ENCODE measurements at regions not wholly inside any gene's neighbourhood (a gene's known extent, or its start where the extent isn't known, plus 50 kb on each side); places are given as distances from the start of the nearest gene placed in this dataset.

GRCh38 chr17:74042744-74043486, 160.6 kb upstream of the RPL38 start:
- no peaks in the 10 kb centered on the region for H3K9me3 ChIP-seq (replicated peaks; ENCODE audit: control insufficient read depth, insufficient read depth, low read depth, low read length)
- peaks cover 2 to 38% of the 10 kb centered on the region in 2 experiments; a peak in 4 of 5 replicates for H3K27me3 ChIP-seq (ENCODE audit: control insufficient read depth in 2 of 2, insufficient read depth in 2 of 2, low read length in 2 of 2)
- TF ChIP-seq ATF3 (IDR thresholded peaks at IDR 0.05) (peak; percentile 63), ATF3 (CRISPR knock-in tag; conservative IDR thresholded peaks at IDR 0.05) (no peak), NRF1 (conservative IDR thresholded peaks at IDR 0.05 in 1 of 2, IDR thresholded peaks at IDR 0.05 in 1 of 2) (0 out of 4 replicates have a peak, but pooled peaks of 1 of the 2 experiments have one; percentile 16), TARDBP (IDR thresholded peaks at IDR 0.05) (no peak), JUN (IDR thresholded peaks at IDR 0.05; ENCODE audit: borderline replicate concordance, low read depth, low read length) (0 out of 2 replicates have a peak, but pooled peaks have one; percentile 27), JUN (CRISPR knock-in tag; IDR thresholded peaks at IDR 0.05; ENCODE audit: borderline replicate concordance) (no peak), FOSL1 (tag; conservative IDR thresholded peaks at IDR 0.05) (peak; percentile 85)
- TF ChIP-seq, protein P1, sequence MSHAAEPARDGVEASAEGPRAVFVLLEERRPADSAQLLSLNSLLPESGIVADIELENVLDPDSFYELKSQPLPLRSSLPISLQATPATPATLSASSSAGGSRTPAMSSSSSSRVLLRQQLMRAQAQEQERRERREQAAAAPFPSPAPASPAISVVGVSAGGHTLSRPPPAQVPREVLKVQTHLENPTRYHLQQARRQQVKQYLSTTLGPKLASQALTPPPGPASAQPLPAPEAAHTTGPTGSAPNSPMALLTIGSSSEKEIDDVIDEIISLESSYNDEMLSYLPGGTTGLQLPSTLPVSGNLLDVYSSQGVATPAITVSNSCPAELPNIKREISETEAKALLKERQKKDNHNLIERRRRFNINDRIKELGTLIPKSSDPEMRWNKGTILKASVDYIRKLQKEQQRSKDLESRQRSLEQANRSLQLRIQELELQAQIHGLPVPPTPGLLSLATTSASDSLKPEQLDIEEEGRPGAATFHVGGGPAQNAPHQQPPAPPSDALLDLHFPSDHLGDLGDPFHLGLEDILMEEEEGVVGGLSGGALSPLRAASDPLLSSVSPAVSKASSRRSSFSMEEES (CRISPR knock-in tag; IDR thresholded peaks at IDR 0.05): peak; percentile 45
- TF ChIP-seq, protein P2, sequence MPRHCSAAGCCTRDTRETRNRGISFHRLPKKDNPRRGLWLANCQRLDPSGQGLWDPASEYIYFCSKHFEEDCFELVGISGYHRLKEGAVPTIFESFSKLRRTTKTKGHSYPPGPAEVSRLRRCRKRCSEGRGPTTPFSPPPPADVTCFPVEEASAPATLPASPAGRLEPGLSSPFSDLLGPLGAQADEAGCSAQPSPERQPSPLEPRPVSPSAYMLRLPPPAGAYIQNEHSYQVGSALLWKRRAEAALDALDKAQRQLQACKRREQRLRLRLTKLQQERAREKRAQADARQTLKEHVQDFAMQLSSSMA (CRISPR knock-in tag; IDR thresholded peaks at IDR 0.05): no peak
- H3K4me3 ChIP-seq: no peak overlapping the region
- no peak overlapping the region for H3K9ac ChIP-seq (ENCODE audit: insufficient read depth in 1 of 2, low read depth in 2 of 2, low read length in 2 of 2)
- ChIA-PET POLR2A (no interaction called here), CTCF (ENCODE audit: low intra/inter-chr PET ratio) (no interaction called here)
- in situ Hi-C loops (cut with MboI) (no loop called here), intact Hi-C loops (cut with micrococcal nuclease) (no loop called here)
- H3K4me1 ChIP-seq (replicated peaks in 1 of 2; ENCODE audit: control insufficient read depth in 2 of 2, insufficient read depth in 2 of 2, low read length in 2 of 2): no peaks in the 10 kb centered on the region
- H2AFZ ChIP-seq (ENCODE audit: low read depth, low read length): no peak overlapping the region
- WGBS (ENCODE audit: insufficient coverage, low coverage, missing lambda C conversion rate): under 1% methylated on average over 8 of the region's 8 CpGs
- ATAC-seq (no peak), DNase-seq (ENCODE audit: extremely low read depth in 1 of 4, low spot score in 3 of 4) (peak in 1 of 4 experiments; percentile 12), FAIRE-seq (no peak)
- BruUV-seq (replicated peaks): no TSS peak
- peaks cover 7% of the 10 kb centered on the region; the same call in 1 of the 2 replicates for H4K20me1 ChIP-seq (replicated peaks; ENCODE audit: control insufficient read depth, insufficient read depth, low read length)
- H3K36me3 ChIP-seq (ENCODE audit: control insufficient read depth, insufficient read depth, low read length): no peaks in the 10 kb centered on the region
- H3K27ac ChIP-seq (ENCODE audit: extremely low read depth, low read depth, low read length): no peak overlapping the region
- no peaks in the 10 kb centered on the region for H3K79me2 ChIP-seq (ENCODE audit: control insufficient read depth, insufficient read depth, low read length)
- no peak overlapping the region for H3K4me2 ChIP-seq (ENCODE audit: insufficient read depth, low read length)
- no peaks in the 10 kb centered on the region for H3K9me1 ChIP-seq (ENCODE audit: control insufficient read depth, insufficient read depth, low read length)
